ENCODE measurements at regions not wholly inside any gene's neighbourhood (a gene's known extent, or its start where the extent isn't known, plus 50 kb on each side); places are given as distances from the start of the nearest gene placed in this dataset.

DNA sequence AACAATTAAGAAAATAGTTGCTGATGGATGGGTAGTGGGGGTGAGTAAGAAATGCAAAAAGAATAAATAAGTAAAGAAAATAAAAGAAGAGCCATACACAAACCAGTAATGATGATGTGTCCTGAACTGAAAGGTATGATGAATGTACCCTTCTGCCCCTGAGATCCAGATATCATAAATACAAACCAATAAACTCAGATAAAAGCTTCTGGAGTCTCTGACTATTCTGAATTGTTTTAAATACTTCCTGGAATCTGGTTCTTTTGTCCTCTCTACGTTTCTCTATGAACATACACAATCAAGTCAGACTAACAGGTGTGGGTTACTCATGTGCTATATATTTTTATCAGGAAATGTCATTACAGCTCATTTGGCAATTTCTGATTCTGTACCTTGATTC lies 153.4 kb downstream of the PPP1R2C start:
- Histone ChIP-seq H3K27ac (ENCODE audit: insufficient read depth, low read length, poor library complexity, severe bottlenecking) (no peak overlapping the region), H3K27me3 (ENCODE audit: control insufficient read depth, insufficient read depth, low read length) (no peaks in the 10 kb centered on the region), H3K4me1 (ENCODE audit: control insufficient read depth, insufficient read depth, low read length, poor library complexity, severe bottlenecking) (no peaks in the 10 kb centered on the region), H3K36me3 (ENCODE audit: control insufficient read depth, insufficient read depth, low read length) (no peaks in the 10 kb centered on the region), H3K9me3 (ENCODE audit: control insufficient read depth in 2 of 2, low read length in 2 of 2) (no peaks in the 10 kb centered on the region), H3K4me3 (ENCODE audit: low read depth, low read length) (no peak overlapping the region)
- Mint-ChIP-seq H3K9me3 (no peaks in the 10 kb centered on the region), H3K27me3 (no peaks in the 10 kb centered on the region), H3K4me3 (no peak overlapping the region), H3K27ac (no peak overlapping the region), H3K4me1 (no peaks in the 10 kb centered on the region), H3K36me3 (no peaks in the 10 kb centered on the region)
- ATAC-seq (ENCODE audit: low read depth in 2 of 2) (no peak), DNase-seq (no peak)

GRCh38 chrX:42619068-42619467 lies 158.9 kb downstream of the PPP1R2C start:
- Mint-ChIP-seq H3K9me3 (peaks cover 0 to 8% (median 2%) of the 10 kb centered on the region in 7 donors), H3K27ac (no peak overlapping the region), H3K36me3 (peaks cover 3% of the 10 kb centered on the region), H3K4me1 (peaks cover 9 to 22% (median 13%) of the 10 kb centered on the region in 4 donors), H3K27me3 (no peaks in the 10 kb centered on the region), H3K4me3 (no peak overlapping the region)
- peaks cover 15% of the 10 kb centered on the region for H3K4me1 ChIP-seq (ENCODE audit: control insufficient read depth, insufficient read depth, low read length, poor library complexity, severe bottlenecking)
- H3K4me3 ChIP-seq (ENCODE audit: low read depth, low read length), result no peak overlapping the region
- no peaks in the 10 kb centered on the region for H3K9me3 ChIP-seq (ENCODE audit: control insufficient read depth in 2 of 2, low read length in 2 of 2)
- H3K27ac ChIP-seq (ENCODE audit: insufficient read depth, low read length, poor library complexity, severe bottlenecking), result no peak overlapping the region
- no peak for ATAC-seq (ENCODE audit: low read depth in 2 of 2)
- DNase-seq, result no peak
- H3K36me3 ChIP-seq (ENCODE audit: control insufficient read depth, insufficient read depth, low read length), result no peaks in the 10 kb centered on the region
- no peaks in the 10 kb centered on the region for H3K27me3 ChIP-seq (ENCODE audit: control insufficient read depth, insufficient read depth, low read length)

- Histone ChIP-seq H3K36me3 (ENCODE audit: control insufficient read depth, insufficient read depth, low read length) (no peaks in the 10 kb centered on the region), H3K27me3 (ENCODE audit: control insufficient read depth, insufficient read depth, low read length) (no peaks in the 10 kb centered on the region), H3K4me3 (ENCODE audit: low read depth, low read length) (no peak overlapping the region), H3K9me3 (ENCODE audit: control insufficient read depth in 2 of 2, low read length in 2 of 2) (no peaks in the 10 kb centered on the region), H3K27ac (ENCODE audit: insufficient read depth, low read length, poor library complexity, severe bottlenecking) (no peak overlapping the region), H3K4me1 (ENCODE audit: control insufficient read depth, insufficient read depth, low read length, poor library complexity, severe bottlenecking) (peaks cover 15% of the 10 kb centered on the region)
- peaks cover 0 to 8% (median 4%) of the 10 kb centered on the region in 7 donors for H3K9me3 Mint-ChIP-seq
- DNase-seq, result no peak
- no peak overlapping the region for H3K27ac Mint-ChIP-seq
- H3K4me3 Mint-ChIP-seq, result no peak overlapping the region
- H3K4me1 Mint-ChIP-seq, result peaks cover 9 to 22% (median 13%) of the 10 kb centered on the region in 4 donors
- H3K36me3 Mint-ChIP-seq, result peaks cover 3% of the 10 kb centered on the region
- no peak for ATAC-seq (ENCODE audit: low read depth in 2 of 2)
- no peaks in the 10 kb centered on the region for H3K27me3 Mint-ChIP-seq
These were observed 161.0 kb downstream of the PPP1R2C start for GRCh38 chrX:42616981-42617380.

GRCh38 chrX:42615161-42615563 lies 162.8 kb downstream of the PPP1R2C start:
- ATAC-seq (ENCODE audit: low read depth in 2 of 2), result no peak
- H3K27me3 Mint-ChIP-seq, result no peaks in the 10 kb centered on the region

GRCh38 chrX:42606591-42606990 lies 171.4 kb downstream of the PPP1R2C start:
- H3K27me3 Mint-ChIP-seq, result no peaks in the 10 kb centered on the region
- Histone ChIP-seq H3K9me3 (ENCODE audit: control insufficient read depth in 2 of 2, low read length in 2 of 2) (no peaks in the 10 kb centered on the region), H3K36me3 (ENCODE audit: control insufficient read depth, insufficient read depth, low read length) (no peaks in the 10 kb centered on the region), H3K27me3 (ENCODE audit: control insufficient read depth, insufficient read depth, low read length) (no peaks in the 10 kb centered on the region), H3K4me1 (ENCODE audit: control insufficient read depth, insufficient read depth, low read length, poor library complexity, severe bottlenecking) (no peaks in the 10 kb centered on the region), H3K4me3 (ENCODE audit: low read depth, low read length) (no peak overlapping the region), H3K27ac (ENCODE audit: insufficient read depth, low read length, poor library complexity, severe bottlenecking) (no peak overlapping the region)
- no peaks in the 10 kb centered on the region for H3K36me3 Mint-ChIP-seq
- peaks cover 0 to 2% (median 0%) of the 10 kb centered on the region in 7 donors for H3K9me3 Mint-ChIP-seq
- DNase-seq (no peak), ATAC-seq (ENCODE audit: low read depth in 2 of 2) (no peak)
- H3K27ac Mint-ChIP-seq, result no peak overlapping the region
- no peak overlapping the region for H3K4me3 Mint-ChIP-seq
- no peaks in the 10 kb centered on the region for H3K4me1 Mint-ChIP-seq

More at GRCh38 chrX:42615161-42615563, 162.8 kb downstream of the PPP1R2C start:
- H3K36me3 Mint-ChIP-seq, result peaks cover 3% of the 10 kb centered on the region
- no peaks in the 10 kb centered on the region for H3K36me3 ChIP-seq (ENCODE audit: control insufficient read depth, insufficient read depth, low read length)
- peaks cover 0 to 8% (median 4%) of the 10 kb centered on the region in 7 donors for H3K9me3 Mint-ChIP-seq
- H3K4me1 Mint-ChIP-seq, result peaks cover 9 to 22% (median 13%) of the 10 kb centered on the region in 4 donors
- peak in 2 of 3 donors; percentile 5 to 54 for DNase-seq
- H3K9me3 ChIP-seq (ENCODE audit: control insufficient read depth in 2 of 2, low read length in 2 of 2), result no peaks in the 10 kb centered on the region
- H3K4me3 Mint-ChIP-seq, result peak overlapping the region in 1 of 4 donors; percentile 25
- H3K27ac ChIP-seq (ENCODE audit: insufficient read depth, low read length, poor library complexity, severe bottlenecking), result no peak overlapping the region
- H3K4me3 ChIP-seq (ENCODE audit: low read depth, low read length), result no peak overlapping the region
- no peaks in the 10 kb centered on the region for H3K27me3 ChIP-seq (ENCODE audit: control insufficient read depth, insufficient read depth, low read length)
- peaks cover 15% of the 10 kb centered on the region for H3K4me1 ChIP-seq (ENCODE audit: control insufficient read depth, insufficient read depth, low read length, poor library complexity, severe bottlenecking)
- H3K27ac Mint-ChIP-seq, result peak overlapping the region in 1 of 3 donors; percentile 8

- H3K27me3 Mint-ChIP-seq, result no peaks in the 10 kb centered on the region
- Histone ChIP-seq H3K4me1 (ENCODE audit: control insufficient read depth, insufficient read depth, low read length, poor library complexity, severe bottlenecking) (no peaks in the 10 kb centered on the region), H3K9me3 (ENCODE audit: control insufficient read depth in 2 of 2, low read length in 2 of 2) (no peaks in the 10 kb centered on the region), H3K27me3 (ENCODE audit: control insufficient read depth, insufficient read depth, low read length) (no peaks in the 10 kb centered on the region), H3K36me3 (ENCODE audit: control insufficient read depth, insufficient read depth, low read length) (no peaks in the 10 kb centered on the region), H3K27ac (ENCODE audit: insufficient read depth, low read length, poor library complexity, severe bottlenecking) (no peak overlapping the region), H3K4me3 (ENCODE audit: low read depth, low read length) (no peak overlapping the region)
- DNase-seq (no peak), ATAC-seq (ENCODE audit: low read depth in 2 of 2) (no peak)
- H3K27ac Mint-ChIP-seq, result no peak overlapping the region
- peaks cover 0 to 2% (median 0%) of the 10 kb centered on the region in 7 donors for H3K9me3 Mint-ChIP-seq
- no peaks in the 10 kb centered on the region for H3K36me3 Mint-ChIP-seq
- H3K4me1 Mint-ChIP-seq, result no peaks in the 10 kb centered on the region
- no peak overlapping the region for H3K4me3 Mint-ChIP-seq
These were observed 173.7 kb downstream of the PPP1R2C start for GRCh38 chrX:42604302-42604701.

- Histone ChIP-seq H3K27me3 (ENCODE audit: control insufficient read depth, insufficient read depth, low read length) (no peaks in the 10 kb centered on the region), H3K4me3 (ENCODE audit: low read depth, low read length) (no peak overlapping the region), H3K36me3 (ENCODE audit: control insufficient read depth, insufficient read depth, low read length) (no peaks in the 10 kb centered on the region), H3K9me3 (ENCODE audit: control insufficient read depth in 2 of 2, low read length in 2 of 2) (no peaks in the 10 kb centered on the region), H3K27ac (ENCODE audit: insufficient read depth, low read length, poor library complexity, severe bottlenecking) (no peak overlapping the region), H3K4me1 (ENCODE audit: control insufficient read depth, insufficient read depth, low read length, poor library complexity, severe bottlenecking) (no peaks in the 10 kb centered on the region)
- Mint-ChIP-seq H3K36me3 (no peaks in the 10 kb centered on the region), H3K4me3 (no peak overlapping the region), H3K9me3 (peaks cover 0 to 2% (median 0%) of the 10 kb centered on the region in 7 donors), H3K4me1 (no peaks in the 10 kb centered on the region), H3K27me3 (no peaks in the 10 kb centered on the region), H3K27ac (no peak overlapping the region)
- ATAC-seq (ENCODE audit: low read depth in 2 of 2), result no peak
- DNase-seq, result no peak
These were observed 174.9 kb downstream of the PPP1R2C start for GRCh38 chrX:42603016-42603415.

DNA sequence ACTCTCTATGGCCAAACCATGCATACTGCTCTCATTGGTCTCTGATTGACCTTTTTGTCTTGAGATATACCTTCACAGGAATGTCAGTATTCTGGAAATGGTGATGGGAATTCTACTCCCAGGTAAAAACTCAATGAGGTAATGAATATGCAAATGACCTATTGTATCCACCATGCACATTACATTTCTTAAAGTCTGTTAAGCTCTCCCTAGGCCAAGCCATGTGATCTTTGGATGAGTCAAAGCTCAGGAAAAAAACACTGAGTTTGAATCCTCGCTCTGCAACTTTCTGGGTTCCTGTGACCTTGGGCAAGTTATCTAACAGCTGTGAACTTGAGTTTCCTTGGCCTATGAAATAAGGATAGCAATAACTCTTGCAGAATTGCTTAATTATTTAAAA lies 175.4 kb downstream of the PPP1R2C start:
- Histone ChIP-seq H3K27me3 (ENCODE audit: control insufficient read depth, insufficient read depth, low read length) (no peaks in the 10 kb centered on the region), H3K36me3 (ENCODE audit: control insufficient read depth, insufficient read depth, low read length) (no peaks in the 10 kb centered on the region), H3K9me3 (ENCODE audit: control insufficient read depth in 2 of 2, low read length in 2 of 2) (no peaks in the 10 kb centered on the region), H3K4me1 (ENCODE audit: control insufficient read depth, insufficient read depth, low read length, poor library complexity, severe bottlenecking) (no peaks in the 10 kb centered on the region), H3K4me3 (ENCODE audit: low read depth, low read length) (no peak overlapping the region), H3K27ac (ENCODE audit: insufficient read depth, low read length, poor library complexity, severe bottlenecking) (no peak overlapping the region)
- Mint-ChIP-seq H3K4me1 (no peaks in the 10 kb centered on the region), H3K36me3 (no peaks in the 10 kb centered on the region), H3K27me3 (no peaks in the 10 kb centered on the region), H3K4me3 (no peak overlapping the region), H3K9me3 (peaks cover 0 to 2% (median 0%) of the 10 kb centered on the region in 7 donors), H3K27ac (no peak overlapping the region)
- ATAC-seq (ENCODE audit: low read depth in 2 of 2), result no peak
- no peak for DNase-seq

Measured in CD4-positive, CD25-positive, alpha-beta regulatory T cell (primary cell).